Pancreas (tissue), 10 donors: ENCODE measurements at regions not wholly inside any gene's neighbourhood (a gene's known extent, or its start where the extent isn't known, plus 50 kb on each side); places are given as distances from the start of the nearest gene placed in this dataset.

Experiments used
- ATAC-seq, 4 donors: fragments of 200-7000 bp; cut with Tn5 transposase; one replicate each; pipeline versions ENCODE4 v1.8.0 to v1.9.1; 2020; ENCODE audit warnings: mild to moderate bottlenecking in 4 of 4, moderate library complexity in 4 of 4
- DNase-seq, 6 donors: peaks; one replicate each; pipeline ENCODE4 v3.0.0-alpha.2; 2020
- FAIRE-seq: peaks from 2 replicates; lab custom pipeline; 2012; peaks lifted over from hg19 to GRCh38; lab: Jason Lieb, UNC
- H3K27ac ChIP-seq, 4 donors: fragments of 200-600 bp; sonication (generic); 1 replicate in 3 of 4; 2 replicates in 1 of 4; pipeline versions ENCODE4 v1.5.0 to v1.8.0; 2020
- H3K27me3 ChIP-seq, 4 donors: fragments of 200-600 bp; one replicate each; pipeline ENCODE4 v1.8.0; 2021
- H3K36me3 ChIP-seq, 3 donors: fragments of 200-600 bp; sonication (generic) in 1 of 3; one replicate each; pipeline versions ENCODE4 v1.5.0 to v1.8.0; 2020 to 2021
- H3K4me1 ChIP-seq, 3 donors: fragments of 200-600 bp; one replicate each; pipeline ENCODE4 v1.8.0; 2021
- H3K4me3 ChIP-seq, 4 donors: fragments of 200-600 bp; sonication (generic) in 2 of 4; one replicate each; pipeline versions ENCODE4 v1.5.0 to v1.8.0; 2020 to 2021
- H3K9me3 ChIP-seq, 4 donors: fragments of 200-600 bp; one replicate each; pipeline ENCODE4 v1.8.0; 2021
- WGBS, 2 donors: extraction: QIAGEN DNeasy Blood & Tissue Kit; methylation state at CpG; one replicate each; pipeline ENCODE4 v1.1.7; 2013; 5-methylcytosine and 5-hydroxymethylcytosine counted together
- intact Hi-C, 3 donors: fragments of 100-400 bp; cut with DNase I; formaldehyde crosslinking; loops; one replicate each; pipeline versions ENCODE4 v1.11.1 to v1.14.2; 2022
- TF ChIP-seq, protein P1 (sequence below), 4 donors: fragments of 200-600 bp; sonication (generic) in 3 of 4; IDR thresholded peaks; one replicate each; pipeline versions ENCODE4 v1.5.0 to v1.8.0; 2021; ENCODE audit warnings: antibody characterized with exemption in 4 of 4
- donor health status: healthy with polysubstance abuse.
- donor health status: DM: no; HTN: no; CAD: no; lungs with moderate emphysema.
- donor health status: DM: no; HTN: no; CAD: no.
- donor health status: control.
- donor health status: control.
- donor health status: Bipolar disorder and iron deficiency.
- donor health status: DM: yes; HTN: yes; CAD: no.
- donor health status: DM: no; HTN: no; CAD: no.
- donor health status: DM: no; HTN: no; CAD: no.
- donor health status: DM: yes; HTN: yes; CAD: no.

DNA sequence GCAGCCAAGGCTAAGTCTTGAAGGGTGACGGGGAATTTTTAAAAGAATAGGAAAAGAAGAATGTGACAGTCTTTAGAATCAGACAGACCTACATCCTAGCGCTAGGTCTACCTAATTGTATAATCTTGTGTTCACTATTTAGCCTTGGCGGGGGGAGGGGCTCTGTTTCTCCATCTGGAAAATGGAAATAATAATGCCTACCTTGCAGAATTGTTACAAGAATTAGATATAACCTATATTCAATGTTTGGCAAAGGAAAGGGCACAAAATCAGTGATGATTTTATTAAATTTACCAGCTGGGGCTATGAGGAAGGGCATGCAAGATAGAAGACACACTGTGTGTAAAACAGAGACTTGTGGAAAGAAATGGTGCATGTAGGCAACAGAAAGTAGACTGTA lies 154.8 kb downstream of the ZBTB18 start:
- H3K9me3 ChIP-seq: no peaks in the 10 kb centered on the region
- intact Hi-C loops: no loop called here
- H3K4me3 ChIP-seq: no peak overlapping the region
- TF ChIP-seq, protein P1, sequence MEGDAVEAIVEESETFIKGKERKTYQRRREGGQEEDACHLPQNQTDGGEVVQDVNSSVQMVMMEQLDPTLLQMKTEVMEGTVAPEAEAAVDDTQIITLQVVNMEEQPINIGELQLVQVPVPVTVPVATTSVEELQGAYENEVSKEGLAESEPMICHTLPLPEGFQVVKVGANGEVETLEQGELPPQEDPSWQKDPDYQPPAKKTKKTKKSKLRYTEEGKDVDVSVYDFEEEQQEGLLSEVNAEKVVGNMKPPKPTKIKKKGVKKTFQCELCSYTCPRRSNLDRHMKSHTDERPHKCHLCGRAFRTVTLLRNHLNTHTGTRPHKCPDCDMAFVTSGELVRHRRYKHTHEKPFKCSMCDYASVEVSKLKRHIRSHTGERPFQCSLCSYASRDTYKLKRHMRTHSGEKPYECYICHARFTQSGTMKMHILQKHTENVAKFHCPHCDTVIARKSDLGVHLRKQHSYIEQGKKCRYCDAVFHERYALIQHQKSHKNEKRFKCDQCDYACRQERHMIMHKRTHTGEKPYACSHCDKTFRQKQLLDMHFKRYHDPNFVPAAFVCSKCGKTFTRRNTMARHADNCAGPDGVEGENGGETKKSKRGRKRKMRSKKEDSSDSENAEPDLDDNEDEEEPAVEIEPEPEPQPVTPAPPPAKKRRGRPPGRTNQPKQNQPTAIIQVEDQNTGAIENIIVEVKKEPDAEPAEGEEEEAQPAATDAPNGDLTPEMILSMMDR (IDR thresholded peaks at IDR 0.05): no peak
- DNase-seq: no peak
- no peaks in the 10 kb centered on the region for H3K4me1 ChIP-seq
- WGBS, 2 donors: 85 to 90% methylated on average over 3 of the region's 3 CpGs
- H3K36me3 ChIP-seq: no peaks in the 10 kb centered on the region
- no peak for ATAC-seq
- no peak overlapping the region for H3K27ac ChIP-seq
- H3K27me3 ChIP-seq: no peaks in the 10 kb centered on the region
- no peak for FAIRE-seq

DNA sequence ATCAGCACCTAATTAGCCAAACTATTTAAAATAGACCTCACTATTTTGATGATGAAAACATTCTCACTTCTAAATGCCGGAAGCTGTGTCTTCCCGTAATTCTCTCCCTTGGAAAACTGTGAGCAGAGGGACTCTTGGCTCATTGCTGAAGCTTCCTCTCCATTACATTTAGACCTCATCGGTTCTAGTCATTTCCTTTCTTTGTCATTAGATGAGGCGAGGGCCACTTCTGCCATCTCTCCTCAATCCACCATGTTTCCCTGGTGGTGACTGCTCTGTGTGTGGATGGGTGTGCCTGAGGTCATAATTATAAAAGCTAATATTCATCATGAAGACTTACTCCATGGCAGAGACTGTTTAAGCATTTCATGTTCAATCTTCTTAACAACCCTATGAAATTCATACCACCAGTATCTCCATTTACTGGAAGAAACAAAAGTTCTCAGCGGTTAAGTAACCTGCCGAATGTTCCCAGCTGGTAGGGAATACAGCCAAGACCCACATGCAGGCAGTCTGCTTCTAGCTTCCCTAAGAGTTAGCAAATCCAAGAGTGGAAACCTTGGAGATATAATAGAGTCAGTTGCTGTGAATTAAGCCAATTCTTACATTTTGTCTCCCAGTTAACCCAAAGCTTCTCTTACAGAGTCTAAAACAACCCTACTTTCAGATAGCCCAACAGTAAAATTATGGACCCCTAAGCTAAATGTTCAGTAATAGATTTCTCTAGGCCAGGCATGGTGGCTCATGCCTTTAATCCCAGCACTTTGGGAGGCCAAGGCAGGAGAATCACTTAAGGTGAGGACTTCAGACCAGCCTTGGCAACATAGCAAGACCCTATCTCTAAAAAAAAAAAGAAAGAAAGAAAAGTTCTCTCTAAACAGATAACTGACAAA lies 156.2 kb downstream of the ZBTB18 start:
- DNase-seq (no peak), ATAC-seq (no peak), FAIRE-seq (no peak)
- Histone ChIP-seq H3K36me3 (no peaks in the 10 kb centered on the region), H3K27ac (no peak overlapping the region), H3K4me1 (no peaks in the 10 kb centered on the region), H3K9me3 (no peaks in the 10 kb centered on the region), H3K27me3 (no peaks in the 10 kb centered on the region), H3K4me3 (no peak overlapping the region)
- intact Hi-C loops: no loop called here
- WGBS, 2 donors: 78% methylated on average over 6 of the region's 6 CpGs
- TF ChIP-seq, protein P1 (IDR thresholded peaks at IDR 0.05): no peak

DNA sequence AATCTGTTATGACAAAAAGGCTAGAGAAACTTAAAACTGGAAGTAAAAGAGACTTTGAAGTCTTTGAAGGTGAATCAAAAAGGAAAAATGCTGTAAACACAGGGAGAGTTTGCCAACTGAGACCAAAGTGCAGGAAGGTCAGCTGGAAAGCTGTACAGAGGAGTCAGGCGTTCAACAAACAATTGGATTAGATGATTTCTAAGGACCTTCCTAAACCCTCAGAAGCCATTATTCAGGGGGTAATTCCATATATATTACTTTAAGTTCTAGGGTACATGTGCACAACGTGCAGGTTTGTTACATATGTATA lies 156.8 kb downstream of the ZBTB18 start:
- FAIRE-seq: no peak

DNA sequence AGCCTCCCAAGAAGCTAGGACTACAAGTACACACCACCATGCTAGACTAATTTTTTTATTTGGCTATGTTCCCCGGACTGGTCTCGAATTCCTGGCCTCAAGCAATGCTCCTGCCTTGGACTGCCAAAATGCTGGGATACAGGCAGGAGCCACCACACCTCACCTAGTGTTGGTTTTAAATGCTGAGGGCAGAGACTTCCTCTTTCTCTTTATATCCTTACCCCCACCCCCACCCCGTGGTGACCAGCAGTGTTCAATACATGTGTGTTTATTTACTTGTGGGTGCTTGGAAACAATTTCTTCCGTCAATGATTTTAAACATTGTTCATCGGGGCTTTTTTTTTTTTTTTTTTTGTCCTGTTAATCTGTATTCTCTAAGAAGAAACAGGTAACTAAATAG lies 158.9 kb downstream of the ZBTB18 start:
- no peaks in the 10 kb centered on the region for H3K9me3 ChIP-seq
- FAIRE-seq: no peak

More for the DNA sequence above, 156.8 kb downstream of the ZBTB18 start:
- Histone ChIP-seq H3K27me3 (no peaks in the 10 kb centered on the region), H3K27ac (no peak overlapping the region), H3K4me3 (no peak overlapping the region), H3K36me3 (no peaks in the 10 kb centered on the region), H3K4me1 (no peaks in the 10 kb centered on the region), H3K9me3 (no peaks in the 10 kb centered on the region)
- intact Hi-C loops: no loop called here
- ATAC-seq: no peak
- 70 to 87% methylated on average over 2 of the region's 2 CpGs for WGBS, 2 donors
- TF ChIP-seq, protein P1 (IDR thresholded peaks at IDR 0.05): no peak
- DNase-seq: no peak

More for the DNA sequence above, 158.9 kb downstream of the ZBTB18 start:
- TF ChIP-seq, protein P1 (IDR thresholded peaks at IDR 0.05): no peak
- 39 to 46% methylated on average over 5 of the region's 5 CpGs for WGBS, 2 donors
- Histone ChIP-seq H3K4me1 (no peaks in the 10 kb centered on the region), H3K27me3 (no peaks in the 10 kb centered on the region), H3K27ac (no peak overlapping the region), H3K36me3 (no peaks in the 10 kb centered on the region), H3K4me3 (no peak overlapping the region)
- DNase-seq: no peak
- no peak for ATAC-seq
- intact Hi-C loops: no loop called here
